NCI-H2081 (cell line): ENCODE measurements at regions not wholly inside any gene's neighbourhood (a gene's known extent, or its start where the extent isn't known, plus 50 kb on each side); places are given as distances from the start of the nearest gene placed in this dataset.
"Not testable (repeated sequence)": the region's sequence is repeated elsewhere in the genome, so short reads cannot be mapped to it uniquely, and the experiment has no call there.

ENCODE experiments used
- DNase-seq, 2 experiments: peaks; one replicate each; lab custom pipeline; 2025; lab: John Stamatoyannopoulos, UW

DNA sequence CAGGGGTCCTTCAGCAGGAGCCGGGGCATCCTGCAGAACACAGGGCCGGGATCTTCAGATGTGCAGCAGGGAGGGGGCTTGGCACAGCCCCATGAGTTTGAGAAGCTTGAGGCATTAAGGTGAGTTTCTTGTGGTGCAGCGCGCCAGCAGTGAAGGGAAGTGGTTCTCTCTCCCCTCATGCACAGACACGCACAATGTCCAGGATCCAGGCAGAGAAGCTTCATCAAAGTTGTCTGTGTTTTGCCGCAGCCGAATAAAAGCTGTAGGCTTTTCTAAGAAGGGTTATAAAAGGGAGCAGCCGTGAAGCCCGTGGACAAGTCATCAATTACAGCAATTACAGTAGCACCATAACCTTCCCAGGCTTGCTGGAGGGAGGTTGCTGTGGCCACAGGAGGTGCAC lies 491.0 kb upstream of the CDH4 start:
- DNase-seq, result no peak

DNA sequence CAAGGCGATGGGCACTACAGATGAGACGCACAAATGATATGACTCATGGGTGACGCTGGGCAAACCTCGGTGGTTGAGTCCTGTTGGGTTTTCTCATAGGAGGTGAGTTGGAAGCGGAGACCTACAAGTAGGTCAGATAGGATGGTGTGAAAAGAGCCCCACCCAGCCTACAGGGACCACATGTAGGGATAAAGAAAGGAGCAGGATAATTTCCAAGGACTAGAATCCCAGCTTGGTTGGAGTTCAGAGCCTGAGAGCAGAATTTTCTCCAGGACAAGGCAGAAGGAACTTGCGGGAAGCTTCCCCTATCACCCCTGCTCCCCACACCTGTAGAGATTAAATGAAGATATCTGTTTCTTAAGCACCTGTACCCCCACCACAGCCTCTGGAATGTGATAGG lies 489.7 kb upstream of the CDH4 start:
- DNase-seq, result no peak

GRCh38 chr20:60764328-60764727 lies 487.7 kb upstream of the CDH4 start:
- no peak for DNase-seq

- DNase-seq, result no peak
Measured at GRCh38 chr20:60764771-60765170, 487.3 kb upstream of the CDH4 start.

DNA sequence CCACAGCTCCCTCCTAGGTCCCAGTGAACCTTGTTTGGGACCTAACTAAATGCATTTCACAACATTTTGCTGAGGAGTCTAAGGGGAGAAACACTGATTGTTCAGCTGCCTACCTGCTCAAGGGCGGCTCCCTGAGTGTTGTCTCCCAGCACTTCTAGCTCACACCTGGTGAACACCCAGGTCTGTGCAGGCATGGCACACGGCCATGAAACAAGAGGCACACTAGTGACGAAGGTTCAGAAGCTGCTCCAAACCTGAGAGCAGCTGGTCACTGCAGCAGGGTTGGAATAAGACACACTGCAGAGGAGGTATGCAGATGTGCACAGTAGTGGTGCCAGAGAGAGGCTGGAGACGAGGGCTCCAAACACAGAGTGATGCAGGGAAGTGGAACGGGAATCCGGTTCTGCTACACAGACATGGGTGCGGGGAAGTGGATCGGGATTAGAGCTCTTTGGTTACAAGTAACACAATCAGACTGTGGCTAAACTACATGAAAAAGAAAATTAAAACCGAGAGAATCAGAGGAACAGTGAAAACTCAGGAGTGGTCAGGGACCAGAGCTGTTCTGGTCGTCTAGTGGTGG lies 486.1 kb upstream of the CDH4 start:
- DNase-seq, result no peak

GRCh38 chr20:60768216-60768615 lies 483.8 kb upstream of the CDH4 start:
- DNase-seq, result no peak

DNA sequence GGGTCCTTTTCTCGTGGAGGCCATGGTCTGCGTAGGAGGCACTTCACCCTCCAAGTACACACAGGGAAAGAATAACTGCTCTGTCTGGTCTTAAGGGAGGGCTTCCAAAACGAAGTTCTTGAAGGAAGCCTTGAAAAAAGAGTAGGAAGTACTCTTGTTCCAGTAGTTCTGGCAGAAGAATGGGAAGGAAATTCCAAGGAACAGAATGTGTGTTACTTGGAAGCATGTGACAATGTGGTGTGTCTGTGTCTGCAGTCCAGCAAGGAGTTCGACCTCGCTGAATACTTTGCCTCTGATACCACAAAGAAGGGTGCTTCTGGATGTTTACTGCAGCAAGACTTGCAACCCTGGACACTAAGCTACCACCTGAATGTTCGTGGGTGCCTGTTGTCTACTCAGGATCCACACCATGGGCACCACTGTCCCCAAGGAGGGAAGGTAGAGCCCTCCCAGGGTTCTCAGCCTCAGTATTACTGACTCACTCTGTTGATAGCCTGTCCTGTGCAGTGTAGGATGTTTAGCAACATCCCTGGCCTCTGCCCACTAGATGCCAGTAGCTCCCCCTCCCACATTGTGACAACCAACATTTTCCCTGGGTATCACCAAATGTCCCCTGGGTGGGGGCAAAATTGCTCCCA lies 471.6 kb upstream of the CDH4 start:
- DNase-seq, result no peak

DNA sequence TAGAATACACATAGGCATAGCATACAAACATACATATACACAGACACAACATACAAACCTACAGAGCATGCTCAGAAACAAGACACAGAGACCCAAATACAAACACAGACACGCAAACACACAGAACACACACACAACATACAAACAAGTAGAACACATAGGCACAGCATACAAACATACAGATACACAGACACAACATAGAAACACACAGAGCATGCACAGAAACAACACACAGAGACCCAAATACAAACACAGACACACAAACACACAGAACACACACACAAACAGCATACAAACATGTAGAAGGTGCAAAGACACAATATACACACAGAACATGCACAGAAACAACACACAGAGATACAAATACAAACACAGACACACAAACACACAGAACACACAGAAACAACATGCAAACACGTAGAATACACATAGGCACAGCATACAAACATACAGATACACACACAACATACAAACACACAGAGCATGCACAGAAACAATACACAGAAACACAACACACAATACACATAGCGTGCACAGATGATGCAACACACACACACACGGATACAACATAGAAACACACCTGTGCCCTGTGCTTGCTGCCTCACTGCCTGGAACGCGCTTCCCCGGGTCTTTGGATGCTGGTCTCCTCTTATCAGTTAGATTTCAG lies 469.0 kb upstream of the CDH4 start:
- DNase-seq, result no peak

DNA sequence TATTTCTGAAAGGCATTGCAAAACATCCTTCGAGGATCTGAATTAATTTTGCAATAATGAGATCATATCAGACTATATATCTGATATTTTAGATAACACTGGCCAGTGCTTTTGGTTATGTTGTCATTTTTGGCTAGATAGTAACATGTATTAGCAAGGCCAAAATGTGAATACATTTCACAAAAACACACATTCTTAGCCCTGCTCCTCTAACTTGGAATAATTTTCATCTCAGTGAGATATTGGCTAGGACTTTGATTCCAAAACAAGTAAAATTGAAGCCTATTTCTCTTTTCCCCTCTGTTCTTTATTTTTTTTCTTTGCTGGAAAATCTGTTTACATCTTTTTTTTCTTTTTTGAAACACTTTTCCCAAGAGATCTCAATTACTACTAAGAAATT lies 466.8 kb upstream of the CDH4 start:
- DNase-seq, result no peak

DNA sequence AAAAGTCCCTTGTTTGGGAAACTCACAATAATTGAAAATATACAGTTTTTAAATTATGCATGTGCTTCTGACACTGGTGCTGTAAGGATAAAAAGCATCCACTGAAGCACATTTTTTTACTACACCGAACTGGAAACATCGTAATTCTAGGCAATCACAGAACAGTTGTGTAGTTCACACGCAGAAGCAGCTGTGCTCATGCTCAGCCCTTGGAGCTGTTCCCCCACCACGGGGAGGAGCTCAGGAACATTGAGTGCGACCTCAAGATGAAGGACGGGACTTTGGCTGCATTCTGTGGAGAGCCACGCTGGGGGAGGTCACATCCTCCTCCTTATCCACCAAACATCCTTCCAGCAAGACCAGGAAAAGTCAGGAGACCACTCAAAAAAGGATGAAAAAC lies 466.3 kb upstream of the CDH4 start:
- no peak for DNase-seq

DNA sequence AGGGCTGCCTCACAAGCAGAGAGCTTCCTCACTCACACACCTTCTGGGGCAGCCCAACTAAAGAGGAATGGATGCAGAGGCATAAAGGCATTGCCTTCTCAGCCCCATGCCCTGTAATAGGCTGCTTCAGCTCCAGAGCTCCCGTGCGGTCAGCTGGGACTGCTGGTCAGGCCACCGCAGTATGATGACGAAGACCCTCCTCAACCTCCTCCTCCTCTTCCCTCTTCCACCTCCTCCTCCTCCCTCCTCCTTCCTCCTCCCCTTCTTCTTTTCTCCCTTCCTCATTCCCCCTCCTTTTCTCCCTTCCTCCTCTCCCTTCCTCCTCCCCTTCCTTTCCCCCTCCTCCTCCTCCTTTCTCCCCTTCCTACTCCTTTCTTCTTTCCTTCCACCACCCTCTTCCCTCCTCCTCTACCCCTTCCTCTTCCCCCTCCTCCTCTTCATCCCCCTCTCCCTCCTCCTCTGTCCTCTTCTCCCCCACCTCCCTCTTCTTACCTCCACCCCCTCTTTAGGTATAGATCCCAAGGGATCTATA lies 465.3 kb upstream of the CDH4 start:
- DNase-seq, result no peak

- no peak for DNase-seq
Measured at GRCh38 chr20:60787276-60787675, 464.8 kb upstream of the CDH4 start.

GRCh38 chr20:60788070-60788469 lies 464.0 kb upstream of the CDH4 start:
- no peak for DNase-seq

- no peak for DNase-seq
Measured at GRCh38 chr20:60789399-60789798, 462.7 kb upstream of the CDH4 start.

GRCh38 chr20:60790339-60790738 lies 461.7 kb upstream of the CDH4 start:
- not testable (repeated sequence) for DNase-seq

DNA sequence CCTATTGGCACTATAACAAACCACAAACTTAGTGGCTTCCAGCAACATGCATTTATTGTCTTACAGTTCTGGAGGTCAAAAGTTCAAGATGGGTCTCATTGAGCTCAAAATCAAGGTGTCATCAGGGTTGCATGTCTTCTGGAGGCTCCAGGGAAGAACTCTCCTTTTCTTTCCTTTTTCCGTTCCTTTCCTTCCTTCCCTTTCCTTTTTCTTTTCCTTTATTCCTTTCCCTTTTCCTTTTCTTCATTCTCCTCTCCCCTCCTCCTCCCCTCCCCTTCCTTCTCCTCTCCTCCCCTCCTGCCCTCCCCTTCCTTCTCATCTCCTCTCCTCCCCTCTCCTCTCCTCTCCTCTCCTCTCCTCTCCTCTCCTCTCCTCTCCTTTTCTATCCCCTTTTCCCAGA lies 460.2 kb upstream of the CDH4 start:
- DNase-seq, result no peak

GRCh38 chr20:60792941-60793340 lies 459.1 kb upstream of the CDH4 start:
- no peak for DNase-seq

DNA sequence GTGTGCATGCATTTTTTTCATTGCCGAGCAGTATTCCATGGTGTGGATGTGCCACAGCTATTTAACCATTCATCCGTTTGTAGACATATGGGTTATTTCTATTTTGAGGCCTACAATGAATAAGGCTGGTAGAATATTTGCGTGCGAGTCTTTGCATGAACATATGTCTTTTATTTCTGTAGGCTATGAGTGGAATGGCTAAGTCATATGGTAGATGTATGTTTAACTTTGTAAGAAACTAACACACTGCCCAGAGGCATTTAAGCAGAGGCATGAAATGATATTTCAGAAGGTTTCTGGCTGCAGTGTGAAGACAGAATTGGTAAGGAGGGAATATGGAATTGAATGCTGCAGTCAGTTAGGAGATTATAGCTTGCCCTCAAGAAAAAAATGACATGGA lies 457.4 kb upstream of the CDH4 start:
- no peak for DNase-seq

GRCh38 chr20:60795651-60796050 lies 456.4 kb upstream of the CDH4 start:
- no peak for DNase-seq

- DNase-seq, result no peak
Measured at GRCh38 chr20:60800185-60800584, 451.9 kb upstream of the CDH4 start.

GRCh38 chr20:60802676-60803075 lies 449.4 kb upstream of the CDH4 start:
- DNase-seq, result no peak

DNA sequence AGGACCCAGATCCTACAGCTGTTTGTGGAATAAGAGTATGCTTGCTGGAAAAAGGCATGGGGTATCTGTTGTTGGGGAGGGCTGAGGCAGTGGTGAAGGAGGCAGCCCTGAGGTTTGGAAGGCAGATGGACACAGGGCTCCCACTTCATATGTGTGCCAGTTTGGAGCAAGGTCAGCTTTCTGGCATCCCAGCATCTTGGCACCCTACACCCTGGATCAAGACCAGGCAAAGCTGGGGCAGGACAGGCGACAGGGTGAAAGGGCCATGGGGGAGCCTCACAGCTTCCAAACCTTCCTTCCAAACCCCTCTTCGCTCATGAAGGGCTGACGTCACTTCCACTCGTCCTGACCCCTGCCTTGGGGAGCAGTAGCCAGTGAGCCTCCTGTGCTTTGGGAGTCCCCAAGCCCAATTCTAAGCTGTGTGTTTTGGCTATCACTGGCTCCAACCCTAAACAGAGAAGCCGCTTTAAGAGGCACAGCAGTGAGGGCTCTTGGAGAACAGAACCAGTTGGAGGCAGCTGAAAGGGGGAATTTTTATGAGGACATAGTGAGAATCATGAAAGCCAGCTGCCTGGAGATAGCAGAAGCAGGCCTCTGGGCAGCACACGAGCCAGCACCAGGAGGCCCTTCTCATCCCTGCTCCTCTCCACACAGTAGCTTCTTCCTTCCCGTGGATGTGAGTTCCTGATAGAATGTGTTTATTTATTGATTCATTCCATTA lies 448.6 kb upstream of the CDH4 start:
- DNase-seq, result no peak
